ENCODE measurements at regions not wholly inside any gene's neighbourhood (a gene's known extent, or its start where the extent isn't known, plus 50 kb on each side); places are given as distances from the start of the nearest gene placed in this dataset.
"Not testable (repeated sequence)": the region's sequence is repeated elsewhere in the genome, so short reads cannot be mapped to it uniquely, and the experiment has no call there.

GRCh38 chr10:123254343-123254742 is 100.1 kb downstream of the BUB3 start:
- not testable (repeated sequence) for DNase-seq; H3K27me3 ChIP-seq (ENCODE audit: control insufficient read depth, insufficient read depth, low read length); H3K4me3 ChIP-seq (ENCODE audit: insufficient read depth, low read depth, low read length); H3K36me3 ChIP-seq (replicated peaks; ENCODE audit: control insufficient read depth, insufficient read depth, low read length)

GRCh38 chr10:123257904-123258456 is 103.8 kb downstream of the BUB3 start:
- H3K36me3 ChIP-seq (replicated peaks; ENCODE audit: control insufficient read depth, insufficient read depth, low read length) = no peaks in the 10 kb centered on the region
- no peak overlapping the region for H3K4me3 ChIP-seq (ENCODE audit: insufficient read depth, low read depth, low read length)
- no peak for DNase-seq
- H3K27me3 ChIP-seq (ENCODE audit: control insufficient read depth, insufficient read depth, low read length) = no peaks in the 10 kb centered on the region

- H3K36me3 ChIP-seq (replicated peaks; ENCODE audit: control insufficient read depth, insufficient read depth, low read length) = no peaks in the 10 kb centered on the region
- H3K4me3 ChIP-seq (ENCODE audit: insufficient read depth, low read depth, low read length) = no peak overlapping the region
- no peak for DNase-seq
- H3K27me3 ChIP-seq (ENCODE audit: control insufficient read depth, insufficient read depth, low read length) = no peaks in the 10 kb centered on the region
Measured at GRCh38 chr10:123259081-123259480, 104.9 kb downstream of the BUB3 start.

GRCh38 chr10:123259791-123260190 is 105.6 kb downstream of the BUB3 start:
- no peak for DNase-seq
- Histone ChIP-seq H3K36me3 (replicated peaks; ENCODE audit: control insufficient read depth, insufficient read depth, low read length) (no peaks in the 10 kb centered on the region), H3K27me3 (ENCODE audit: control insufficient read depth, insufficient read depth, low read length) (no peaks in the 10 kb centered on the region), H3K4me3 (ENCODE audit: insufficient read depth, low read depth, low read length) (no peak overlapping the region)

GRCh38 chr10:123262456-123262855 is 108.3 kb downstream of the BUB3 start:
- H3K4me3 ChIP-seq (ENCODE audit: insufficient read depth, low read depth, low read length) = no peak overlapping the region
- no peak for DNase-seq
- no peaks in the 10 kb centered on the region for H3K27me3 ChIP-seq (ENCODE audit: control insufficient read depth, insufficient read depth, low read length)
- H3K36me3 ChIP-seq (replicated peaks; ENCODE audit: control insufficient read depth, insufficient read depth, low read length) = no peaks in the 10 kb centered on the region

- DNase-seq = no peak
- Histone ChIP-seq H3K4me3 (ENCODE audit: insufficient read depth, low read depth, low read length) (no peak overlapping the region), H3K36me3 (replicated peaks; ENCODE audit: control insufficient read depth, insufficient read depth, low read length) (no peaks in the 10 kb centered on the region)
Measured at GRCh38 chr10:123266971-123267370, 112.8 kb downstream of the BUB3 start.

GRCh38 chr10:123269017-123269552 is 114.9 kb downstream of the BUB3 start:
- Histone ChIP-seq H3K27me3 (ENCODE audit: control insufficient read depth, insufficient read depth, low read length) (no peaks in the 10 kb centered on the region), H3K36me3 (replicated peaks; ENCODE audit: control insufficient read depth, insufficient read depth, low read length) (no peaks in the 10 kb centered on the region), H3K4me3 (ENCODE audit: insufficient read depth, low read depth, low read length) (no peak overlapping the region)
- DNase-seq = no peak

More at GRCh38 chr10:123266971-123267370, 112.8 kb downstream of the BUB3 start:
- H3K27me3 ChIP-seq (ENCODE audit: control insufficient read depth, insufficient read depth, low read length) = no peaks in the 10 kb centered on the region

GRCh38 chr10:123269675-123270074 is 115.5 kb downstream of the BUB3 start:
- no peak overlapping the region for H3K4me3 ChIP-seq (ENCODE audit: insufficient read depth, low read depth, low read length)
- no peaks in the 10 kb centered on the region for H3K36me3 ChIP-seq (replicated peaks; ENCODE audit: control insufficient read depth, insufficient read depth, low read length)
- no peak for DNase-seq
- no peaks in the 10 kb centered on the region for H3K27me3 ChIP-seq (ENCODE audit: control insufficient read depth, insufficient read depth, low read length)

- H3K4me3 ChIP-seq (ENCODE audit: insufficient read depth, low read depth, low read length) = no peak overlapping the region
- DNase-seq = no peak
- H3K36me3 ChIP-seq (replicated peaks; ENCODE audit: control insufficient read depth, insufficient read depth, low read length) = no peaks in the 10 kb centered on the region
- no peaks in the 10 kb centered on the region for H3K27me3 ChIP-seq (ENCODE audit: control insufficient read depth, insufficient read depth, low read length)
Measured at GRCh38 chr10:123270221-123270620, 116.0 kb downstream of the BUB3 start.

- Histone ChIP-seq H3K27me3 (ENCODE audit: control insufficient read depth, insufficient read depth, low read length) (no peaks in the 10 kb centered on the region), H3K36me3 (replicated peaks; ENCODE audit: control insufficient read depth, insufficient read depth, low read length) (no peaks in the 10 kb centered on the region), H3K4me3 (ENCODE audit: insufficient read depth, low read depth, low read length) (no peak overlapping the region)
- DNase-seq = no peak
Measured at GRCh38 chr10:123270806-123271205, 116.6 kb downstream of the BUB3 start.

- Histone ChIP-seq H3K4me3 (ENCODE audit: insufficient read depth, low read depth, low read length) (no peak overlapping the region), H3K27me3 (ENCODE audit: control insufficient read depth, insufficient read depth, low read length) (no peaks in the 10 kb centered on the region), H3K36me3 (replicated peaks; ENCODE audit: control insufficient read depth, insufficient read depth, low read length) (no peaks in the 10 kb centered on the region)
- DNase-seq = peak; percentile 34
Measured at GRCh38 chr10:123272171-123272570, 118.0 kb downstream of the BUB3 start.

- Histone ChIP-seq H3K36me3 (replicated peaks; ENCODE audit: control insufficient read depth, insufficient read depth, low read length) (no peaks in the 10 kb centered on the region), H3K4me3 (ENCODE audit: insufficient read depth, low read depth, low read length) (no peak overlapping the region), H3K27me3 (ENCODE audit: control insufficient read depth, insufficient read depth, low read length) (no peaks in the 10 kb centered on the region)
- DNase-seq = peak; percentile 54
Measured at GRCh38 chr10:123274306-123275135, 120.3 kb downstream of the BUB3 start.

- Histone ChIP-seq H3K36me3 (replicated peaks; ENCODE audit: control insufficient read depth, insufficient read depth, low read length) (no peaks in the 10 kb centered on the region), H3K27me3 (ENCODE audit: control insufficient read depth, insufficient read depth, low read length) (no peaks in the 10 kb centered on the region), H3K4me3 (ENCODE audit: insufficient read depth, low read depth, low read length) (no peak overlapping the region)
- peak; percentile 43 for DNase-seq
Measured at GRCh38 chr10:123275136-123275564, 120.9 kb downstream of the BUB3 start.

- no peaks in the 10 kb centered on the region for H3K27me3 ChIP-seq (ENCODE audit: control insufficient read depth, insufficient read depth, low read length)
- H3K4me3 ChIP-seq (ENCODE audit: insufficient read depth, low read depth, low read length) = no peak overlapping the region
- DNase-seq = no peak
- H3K36me3 ChIP-seq (replicated peaks; ENCODE audit: control insufficient read depth, insufficient read depth, low read length) = no peaks in the 10 kb centered on the region
Measured at GRCh38 chr10:123278445-123278844, 124.2 kb downstream of the BUB3 start.

- H3K4me3 ChIP-seq (ENCODE audit: insufficient read depth, low read depth, low read length); H3K27me3 ChIP-seq (ENCODE audit: control insufficient read depth, insufficient read depth, low read length); DNase-seq; H3K36me3 ChIP-seq (replicated peaks; ENCODE audit: control insufficient read depth, insufficient read depth, low read length): not testable (repeated sequence)
Measured at GRCh38 chr10:123283371-123283770, 129.2 kb downstream of the BUB3 start.
